ENCODE measurements at regions not wholly inside any gene's neighbourhood (a gene's known extent, or its start where the extent isn't known, plus 50 kb on each side); places are given as distances from the start of the nearest gene placed in this dataset.

GRCh38 chr3:5304789-5305683 lies 117.5 kb downstream of the EDEM1 start:
- DNase-seq = no peak

GRCh38 chr3:5305684-5305989 lies 118.1 kb downstream of the EDEM1 start:
- no peak for DNase-seq

GRCh38 chr3:5309171-5309570 lies 121.7 kb downstream of the EDEM1 start:
- DNase-seq = no peak

- no peak for DNase-seq
Measured at GRCh38 chr3:5309602-5310001, 122.1 kb downstream of the EDEM1 start.

GRCh38 chr3:5310509-5310908 lies 123.0 kb downstream of the EDEM1 start:
- no peak for DNase-seq

- DNase-seq = no peak
Measured at GRCh38 chr3:5312290-5312689, 124.8 kb downstream of the EDEM1 start.

GRCh38 chr3:5314897-5315296 lies 127.4 kb downstream of the EDEM1 start:
- DNase-seq = no peak

GRCh38 chr3:5317557-5317956 lies 130.1 kb downstream of the EDEM1 start:
- DNase-seq = no peak

GRCh38 chr3:5319454-5319853 lies 131.9 kb downstream of the EDEM1 start:
- DNase-seq = no peak

- DNase-seq = no peak
Measured at GRCh38 chr3:5321666-5322340, 134.3 kb downstream of the EDEM1 start.

GRCh38 chr3:5324780-5325179 lies 137.3 kb downstream of the EDEM1 start:
- no peak for DNase-seq

- DNase-seq = no peak
Measured at GRCh38 chr3:5330152-5330810, 142.8 kb downstream of the EDEM1 start.

- DNase-seq = no peak
Measured at GRCh38 chr3:5331567-5332269, 144.2 kb downstream of the EDEM1 start.

- DNase-seq = no peak
Measured at GRCh38 chr3:5332270-5332956, 144.9 kb downstream of the EDEM1 start.

GRCh38 chr3:5339967-5340535 lies 152.5 kb downstream of the EDEM1 start:
- no peak for DNase-seq

- no peak for DNase-seq
Measured at GRCh38 chr3:5341610-5342009, 154.1 kb downstream of the EDEM1 start.

- DNase-seq = no peak
Measured at GRCh38 chr3:5343459-5343858, 156.0 kb downstream of the EDEM1 start.

- no peak for DNase-seq
Measured at GRCh38 chr3:5344707-5345106, 157.2 kb downstream of the EDEM1 start.

GRCh38 chr3:5347486-5347885 lies 160.0 kb downstream of the EDEM1 start:
- DNase-seq = no peak

GRCh38 chr3:5348229-5348902 lies 160.9 kb downstream of the EDEM1 start:
- DNase-seq = no peak

- DNase-seq = no peak
Measured at GRCh38 chr3:5349343-5349742, 161.8 kb downstream of the EDEM1 start.

- DNase-seq = no peak
Measured at GRCh38 chr3:5357089-5357488, 169.6 kb downstream of the EDEM1 start.

All from effector CD4-positive, alpha-beta T cell (primary cell).